ENCODE measurements at regions not wholly inside any gene's neighbourhood (a gene's known extent, or its start where the extent isn't known, plus 50 kb on each side); places are given as distances from the start of the nearest gene placed in this dataset.

GRCh38 chr10:78545756-78546155 lies 512.1 kb downstream of the RPS24 start:
- DNase-seq (no peak), ATAC-seq (no peak), FAIRE-seq (no peak)
- no peak overlapping the region for H3K27ac ChIP-seq
- whole genome bisulfite sequencing, 2 donors: 62 to 68% methylated on average over 3 of the region's 3 CpGs
- no peak overlapping the region for H3K4me3 ChIP-seq
- intact Hi-C loops (cut with DNase I): no loop called here
- no peaks in the 10 kb centered on the region for H3K36me3 ChIP-seq
- no peaks in the 10 kb centered on the region for H3K4me1 ChIP-seq
- no peak for TF ChIP-seq CTCF (IDR thresholded peaks at IDR 0.05)
- no peaks in the 10 kb centered on the region for H3K9me3 ChIP-seq
- H3K27me3 ChIP-seq: no peaks in the 10 kb centered on the region

GRCh38 chr10:78547397-78547796 lies 513.7 kb downstream of the RPS24 start:
- 74 to 79% methylated on average over 6 of the region's 6 CpGs for WGBS, 2 donors
- Histone ChIP-seq H3K9me3 (no peaks in the 10 kb centered on the region), H3K27ac (no peak overlapping the region), H3K4me1 (no peaks in the 10 kb centered on the region), H3K27me3 (no peaks in the 10 kb centered on the region), H3K4me3 (no peak overlapping the region), H3K36me3 (no peaks in the 10 kb centered on the region)
- DNase-seq (no peak), FAIRE-seq (no peak), ATAC-seq (no peak)
- intact Hi-C loops (cut with DNase I): no loop called here
- TF ChIP-seq CTCF (IDR thresholded peaks at IDR 0.05): no peak

GRCh38 chr10:78547905-78548304 lies 514.2 kb downstream of the RPS24 start:
- no peaks in the 10 kb centered on the region for H3K27me3 ChIP-seq
- H3K27ac ChIP-seq: no peak overlapping the region
- ATAC-seq (no peak), DNase-seq (no peak), FAIRE-seq (no peak)
- H3K4me1 ChIP-seq: no peaks in the 10 kb centered on the region
- no peak for TF ChIP-seq CTCF (IDR thresholded peaks at IDR 0.05)
- H3K4me3 ChIP-seq: no peak overlapping the region
- H3K36me3 ChIP-seq: no peaks in the 10 kb centered on the region
- H3K9me3 ChIP-seq: no peaks in the 10 kb centered on the region
- intact Hi-C loops (cut with DNase I): no loop called here

GRCh38 chr10:78548369-78548768 lies 514.7 kb downstream of the RPS24 start:
- intact Hi-C loops (cut with DNase I): no loop called here
- no peak for FAIRE-seq
- H3K4me1 ChIP-seq: no peaks in the 10 kb centered on the region
- no peaks in the 10 kb centered on the region for H3K9me3 ChIP-seq
- no peaks in the 10 kb centered on the region for H3K36me3 ChIP-seq
- H3K27me3 ChIP-seq: no peaks in the 10 kb centered on the region
- no peak for ATAC-seq
- no peak overlapping the region for H3K27ac ChIP-seq
- no peak for TF ChIP-seq CTCF (IDR thresholded peaks at IDR 0.05)
- H3K4me3 ChIP-seq: no peak overlapping the region
- DNase-seq: no peak
- WGBS, 2 donors: 87% methylated on average over 3 of the region's 3 CpGs

- DNase-seq (no peak), FAIRE-seq (no peak), ATAC-seq (peak in 1 of 4 donors; percentile 32)
- Histone ChIP-seq H3K36me3 (no peaks in the 10 kb centered on the region), H3K27me3 (no peaks in the 10 kb centered on the region), H3K9me3 (no peaks in the 10 kb centered on the region), H3K27ac (no peak overlapping the region), H3K4me3 (no peak overlapping the region), H3K4me1 (no peaks in the 10 kb centered on the region)
- 57 to 60% methylated on average over 9 of the region's 9 CpGs for WGBS, 2 donors
- intact Hi-C loops (cut with DNase I): no loop called here
- no peak for TF ChIP-seq CTCF (IDR thresholded peaks at IDR 0.05)
These were observed 515.7 kb downstream of the RPS24 start for GRCh38 chr10:78549140-78549935.

Measured in pancreas (tissue), 10 donors.